ENCODE measurements at regions not wholly inside any gene's neighbourhood (a gene's known extent, or its start where the extent isn't known, plus 50 kb on each side); places are given as distances from the start of the nearest gene placed in this dataset.

DNA sequence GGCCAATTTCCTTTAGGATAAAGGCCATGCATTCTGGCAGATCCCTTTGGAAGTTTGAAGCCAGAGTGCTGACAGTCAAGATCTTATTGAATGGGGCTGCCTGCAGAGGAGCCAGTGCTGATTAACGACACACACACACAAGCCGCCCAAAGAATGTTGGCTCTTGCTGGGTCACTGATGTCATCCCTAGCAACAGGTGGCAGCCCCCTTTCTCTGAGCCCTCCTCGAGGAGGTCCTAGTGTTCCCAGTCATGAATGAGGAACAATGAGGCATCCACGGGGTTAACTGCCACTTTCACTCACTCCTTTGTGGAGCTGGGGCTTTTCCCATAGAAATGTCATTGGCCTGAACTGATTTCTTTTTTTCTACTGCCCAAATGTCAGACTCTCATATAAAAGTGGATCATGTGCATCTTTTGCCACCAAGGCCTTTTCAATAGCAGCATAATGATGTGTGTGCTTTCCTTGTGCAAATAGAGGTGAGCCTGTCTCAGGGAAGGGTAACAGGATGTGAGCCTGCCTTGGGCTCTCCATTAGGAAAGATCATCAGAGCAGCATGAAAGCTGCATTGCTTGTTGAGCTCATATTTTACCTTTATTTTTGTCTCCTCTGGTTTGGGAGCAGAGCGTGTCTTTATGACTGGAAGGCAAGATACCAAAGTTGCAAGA, 301.8 kb upstream of the MTNR1B start:
- H3K4me3 ChIP-seq (ENCODE audit: low read depth, low read length), result no peak overlapping the region
- TF ChIP-seq, protein P1, sequence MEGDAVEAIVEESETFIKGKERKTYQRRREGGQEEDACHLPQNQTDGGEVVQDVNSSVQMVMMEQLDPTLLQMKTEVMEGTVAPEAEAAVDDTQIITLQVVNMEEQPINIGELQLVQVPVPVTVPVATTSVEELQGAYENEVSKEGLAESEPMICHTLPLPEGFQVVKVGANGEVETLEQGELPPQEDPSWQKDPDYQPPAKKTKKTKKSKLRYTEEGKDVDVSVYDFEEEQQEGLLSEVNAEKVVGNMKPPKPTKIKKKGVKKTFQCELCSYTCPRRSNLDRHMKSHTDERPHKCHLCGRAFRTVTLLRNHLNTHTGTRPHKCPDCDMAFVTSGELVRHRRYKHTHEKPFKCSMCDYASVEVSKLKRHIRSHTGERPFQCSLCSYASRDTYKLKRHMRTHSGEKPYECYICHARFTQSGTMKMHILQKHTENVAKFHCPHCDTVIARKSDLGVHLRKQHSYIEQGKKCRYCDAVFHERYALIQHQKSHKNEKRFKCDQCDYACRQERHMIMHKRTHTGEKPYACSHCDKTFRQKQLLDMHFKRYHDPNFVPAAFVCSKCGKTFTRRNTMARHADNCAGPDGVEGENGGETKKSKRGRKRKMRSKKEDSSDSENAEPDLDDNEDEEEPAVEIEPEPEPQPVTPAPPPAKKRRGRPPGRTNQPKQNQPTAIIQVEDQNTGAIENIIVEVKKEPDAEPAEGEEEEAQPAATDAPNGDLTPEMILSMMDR (IDR thresholded peaks at IDR 0.05; ENCODE audit: low read depth, low read length), result no peak

DNA sequence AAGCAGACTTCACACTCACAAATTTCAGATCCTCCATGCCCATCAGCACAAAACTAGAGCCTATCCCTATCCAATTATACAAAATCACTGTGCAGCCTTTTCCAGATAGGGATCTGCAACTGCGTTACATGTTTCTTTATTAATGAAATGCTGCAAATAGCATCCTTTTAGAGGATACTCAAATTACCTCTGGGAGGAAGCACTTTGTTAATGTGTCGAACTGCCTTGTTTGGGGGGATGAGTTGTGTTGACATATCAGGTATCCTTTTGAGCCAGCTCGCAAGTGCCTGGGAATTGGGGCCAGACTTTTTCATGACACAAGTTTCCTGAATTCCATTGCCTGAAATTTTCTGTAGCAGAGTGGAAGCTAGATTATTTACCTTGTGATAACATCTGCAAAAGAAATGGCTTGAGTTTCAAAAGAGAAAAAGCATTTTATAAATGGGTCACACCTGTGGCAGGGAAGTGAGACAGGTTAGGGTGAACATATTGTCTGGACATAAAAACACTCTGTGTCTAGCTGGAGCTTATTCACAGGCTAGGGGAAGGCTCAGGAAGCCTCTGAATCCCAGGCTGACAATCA, 299.1 kb upstream of the MTNR1B start:
- H3K4me3 ChIP-seq (ENCODE audit: low read depth, low read length), result no peak overlapping the region
- TF ChIP-seq, protein P1 (IDR thresholded peaks at IDR 0.05; ENCODE audit: low read depth, low read length), result no peak

DNA sequence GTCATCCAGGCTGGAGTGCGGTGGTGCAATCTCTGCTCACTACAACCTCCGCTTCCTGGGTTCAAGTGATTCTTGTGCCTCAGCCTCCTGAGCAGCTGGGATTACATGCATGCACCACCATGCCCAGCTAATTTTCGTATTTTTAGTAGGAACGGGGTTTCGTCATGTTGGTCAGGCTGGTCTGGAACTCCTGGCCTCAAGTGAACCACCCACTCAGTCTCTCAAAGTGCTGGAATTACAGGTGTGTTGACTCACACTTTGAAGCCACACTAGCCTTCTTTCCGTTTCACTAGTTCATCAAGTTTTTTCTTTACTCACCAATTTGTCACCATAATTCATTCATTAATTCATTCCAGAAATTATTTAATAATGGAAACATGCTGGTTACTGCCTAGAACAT, 298.4 kb upstream of the MTNR1B start:
- TF ChIP-seq, protein P1 (IDR thresholded peaks at IDR 0.05; ENCODE audit: low read depth, low read length), result no peak
- no peak overlapping the region for H3K4me3 ChIP-seq (ENCODE audit: low read depth, low read length)

DNA sequence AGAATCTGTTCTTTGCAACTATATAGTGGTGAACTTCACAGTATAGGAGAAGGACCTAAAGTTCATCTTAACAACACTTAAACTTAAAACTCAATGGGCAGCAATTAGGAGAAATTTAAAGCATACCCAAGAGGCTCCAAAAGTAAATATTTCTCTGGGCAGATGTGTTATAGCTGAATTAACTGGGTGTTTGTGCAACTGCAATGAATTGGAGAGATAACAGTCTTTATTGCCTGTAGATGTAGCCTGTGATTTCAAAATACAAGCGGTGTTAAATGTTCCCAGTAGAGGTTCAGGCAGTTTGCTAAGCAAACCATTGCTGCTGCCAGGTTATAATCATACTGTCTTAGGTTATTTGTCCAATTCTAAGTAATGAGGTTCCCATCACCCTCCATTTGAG, 294.1 kb upstream of the MTNR1B start:
- TF ChIP-seq, protein P1 (IDR thresholded peaks at IDR 0.05; ENCODE audit: low read depth, low read length), result no peak
- no peak overlapping the region for H3K4me3 ChIP-seq (ENCODE audit: low read depth, low read length)

DNA sequence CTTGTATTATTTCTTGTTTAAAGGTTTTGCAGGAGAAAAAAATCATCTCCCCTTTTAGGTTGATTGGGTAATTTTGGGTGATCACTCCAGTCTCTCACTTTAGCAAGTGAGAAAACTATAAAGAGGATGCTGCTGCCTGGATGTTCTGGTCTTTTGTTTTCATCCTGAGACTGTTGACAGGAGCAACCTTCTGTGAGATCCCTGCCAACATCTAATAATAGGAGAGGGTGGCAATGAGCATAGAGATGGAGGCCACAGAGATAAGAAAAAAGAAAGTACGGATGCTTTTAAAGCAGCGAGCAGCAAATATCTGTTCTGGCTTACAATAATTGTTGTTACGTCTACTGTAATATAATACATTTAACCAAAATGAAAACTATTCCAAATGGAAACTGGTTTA, 293.6 kb upstream of the MTNR1B start:
- H3K4me3 ChIP-seq (ENCODE audit: low read depth, low read length), result no peak overlapping the region
- TF ChIP-seq, protein P1 (IDR thresholded peaks at IDR 0.05; ENCODE audit: low read depth, low read length), result no peak

DNA sequence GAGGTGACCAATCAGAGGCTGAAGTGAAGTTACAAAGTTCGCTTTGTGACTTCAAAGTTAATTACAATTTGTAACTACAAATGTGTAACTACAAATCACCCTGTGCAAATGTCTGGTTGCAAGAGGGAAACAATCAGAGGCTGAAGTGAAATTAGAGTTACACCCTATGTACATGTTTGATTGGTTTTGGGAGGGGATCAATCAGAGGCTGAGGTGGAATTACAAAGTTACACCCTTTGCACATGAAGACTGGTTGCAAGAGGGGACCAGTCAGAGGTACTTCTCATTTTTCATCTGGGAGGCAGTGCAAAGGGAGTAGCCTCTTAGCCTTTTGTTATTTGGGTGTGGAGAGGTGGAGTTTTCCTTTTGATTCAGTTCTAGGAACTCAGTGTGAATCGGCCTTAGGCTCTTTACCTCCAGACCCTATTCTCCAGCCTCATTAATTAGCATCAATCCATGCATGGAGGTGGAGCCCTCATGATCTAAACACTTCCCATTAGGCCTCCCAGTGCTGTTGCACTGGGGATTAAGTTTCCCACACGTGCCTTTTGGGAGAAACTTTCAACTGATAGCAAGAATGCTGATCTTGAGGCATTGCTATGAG, 291.3 kb upstream of the MTNR1B start:
- no peak overlapping the region for H3K4me3 ChIP-seq (ENCODE audit: low read depth, low read length)
- TF ChIP-seq, protein P1 (IDR thresholded peaks at IDR 0.05; ENCODE audit: low read depth, low read length), result no peak

DNA sequence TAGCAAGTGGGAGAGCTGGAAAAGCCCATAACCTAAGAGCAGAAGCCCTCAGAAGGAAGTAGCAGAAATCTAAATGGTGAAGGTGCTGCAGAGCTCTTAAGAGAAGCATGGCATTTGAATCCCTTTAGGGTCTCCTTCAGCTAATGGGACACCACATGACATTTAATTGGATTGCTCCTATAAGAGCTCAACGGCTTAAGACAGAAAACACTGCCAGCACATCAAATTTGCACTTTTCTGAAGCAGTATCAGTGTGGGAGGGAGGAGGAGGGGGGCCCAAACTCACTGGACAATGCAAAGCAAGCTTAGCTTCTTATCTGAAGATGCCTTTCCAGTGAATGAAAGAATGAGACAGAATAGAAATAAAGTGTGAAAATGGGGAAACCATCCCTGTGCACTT, 287.9 kb upstream of the MTNR1B start:
- no peak overlapping the region for H3K4me3 ChIP-seq (ENCODE audit: low read depth, low read length)
- TF ChIP-seq, protein P1 (IDR thresholded peaks at IDR 0.05; ENCODE audit: low read depth, low read length), result no peak
